HG02642 (cell line): ENCODE measurements at regions not wholly inside any gene's neighbourhood (a gene's known extent, or its start where the extent isn't known, plus 50 kb on each side); places are given as distances from the start of the nearest gene placed in this dataset.
"Not testable (repeated sequence)": the region's sequence is repeated elsewhere in the genome, so short reads cannot be mapped to it uniquely, and the experiment has no call there.

Experiments used
- ATAC-seq: cut with Tn5 transposase; IDR thresholded peaks from one replicate; pipeline ENCODE4 v1.9.1; 2021; ENCODE audit warnings: mild to moderate bottlenecking; ENCODE audit not compliant: unreplicated experiment, poor library complexity

- no peak for ATAC-seq
Measured at GRCh38 chr7:14974688-14975087, 72.1 kb upstream of the DGKB start.

GRCh38 chr7:14973712-14974428, 71.3 kb upstream of the DGKB start:
- ATAC-seq, result no peak

GRCh38 chr7:14971678-14972077, 69.1 kb upstream of the DGKB start:
- ATAC-seq, result not testable (repeated sequence)

DNA sequence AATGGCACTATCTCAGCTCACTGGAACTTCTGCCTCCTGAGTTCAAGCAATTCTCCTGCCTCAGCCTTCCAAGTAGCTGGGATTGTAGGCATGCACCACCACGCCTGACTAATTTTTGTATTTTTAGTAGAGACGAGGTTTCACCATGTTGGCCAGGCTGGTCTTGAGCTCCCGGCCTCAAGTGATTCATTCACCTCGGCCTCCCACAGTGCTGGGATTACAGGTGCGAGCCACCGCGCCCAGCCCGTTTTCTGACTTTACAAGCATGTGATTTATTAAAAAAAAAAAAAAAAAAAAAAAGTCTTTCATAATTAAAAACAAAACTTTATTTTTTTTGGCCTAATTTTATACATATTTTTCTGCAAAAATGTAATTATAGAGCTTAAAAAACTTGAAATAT, 64.8 kb upstream of the DGKB start:
- ATAC-seq, result not testable (repeated sequence)

DNA sequence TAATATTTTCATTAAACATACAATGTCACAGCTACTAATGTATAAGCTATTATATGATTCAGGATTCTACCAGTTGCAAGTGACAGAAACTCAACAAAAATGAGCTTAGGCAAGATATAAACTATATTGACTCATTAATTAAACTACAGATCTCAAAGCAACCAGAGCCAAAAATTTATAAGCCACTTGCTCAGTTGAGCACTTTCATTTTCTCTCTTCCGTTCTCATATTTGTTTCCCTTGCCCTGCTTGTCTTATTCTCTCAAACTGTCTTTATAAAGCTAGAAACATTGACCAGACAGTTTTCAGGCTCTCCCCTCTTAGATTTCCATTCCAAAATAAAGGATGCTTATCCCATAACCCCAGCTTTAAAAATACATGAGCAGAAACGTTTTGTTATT, 60.2 kb upstream of the DGKB start:
- ATAC-seq, result no peak

DNA sequence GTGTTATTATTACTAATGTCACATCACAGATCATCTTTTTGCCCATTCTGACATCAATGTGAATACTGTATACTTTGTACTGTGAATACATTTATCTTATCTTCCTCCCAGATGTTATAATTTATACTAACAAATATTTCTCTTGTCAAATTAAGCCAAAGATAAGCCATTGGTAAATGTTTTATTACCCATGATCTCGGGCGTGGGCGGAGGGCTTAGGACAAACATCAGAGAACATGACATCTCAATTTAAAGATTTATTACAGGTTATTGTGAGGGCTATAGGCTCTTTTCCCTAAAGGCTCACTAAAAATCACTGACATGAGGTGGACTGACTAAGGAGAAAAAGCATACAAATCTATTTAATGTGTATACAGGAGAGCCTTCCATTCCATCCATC, 58.2 kb upstream of the DGKB start:
- ATAC-seq, result no peak

DNA sequence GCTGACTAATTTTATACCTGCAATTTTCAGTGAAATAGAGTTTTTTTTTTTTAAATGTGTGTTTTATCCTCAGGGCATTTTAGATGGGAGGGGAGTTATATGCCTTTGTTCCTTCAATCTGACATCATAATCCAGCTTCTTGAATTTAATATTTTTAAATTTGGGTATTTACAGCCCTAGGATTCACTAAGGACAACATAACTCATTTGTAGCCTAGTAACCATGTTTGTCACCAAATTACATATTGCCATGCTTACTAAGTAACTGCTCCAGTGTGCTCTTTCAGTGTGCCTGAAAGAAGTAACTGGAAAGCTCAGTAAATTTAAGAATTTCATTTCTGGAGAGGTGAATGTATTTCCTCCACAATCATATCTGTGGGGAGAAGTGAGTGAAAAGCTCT, 56.8 kb upstream of the DGKB start:
- no peak for ATAC-seq

GRCh38 chr7:14954035-14954434, 51.5 kb upstream of the DGKB start:
- ATAC-seq, result no peak
